GM12878 (cell line): ENCODE measurements at regions not wholly inside any gene's neighbourhood (a gene's known extent, or its start where the extent isn't known, plus 50 kb on each side); places are given as distances from the start of the nearest gene placed in this dataset.

Source experiments
- ATAC-seq: fragments of 200-7000 bp; cut with Tn5 transposase; 3 replicates; pipeline ENCODE4 v1.9.1; 2020; ENCODE audit warnings: mild to moderate bottlenecking, moderate library complexity
- BruUV-seq: library from RNA; stranded (reverse); fragments of 400-500 nt; replicated peaks from 2 replicates; lab custom pipeline; 2021; lab: Mats Ljungman, UMichigan
- CTCF ChIA-PET: fragments of 300-600 bp; sonication (Branson Sonifier 250); formaldehyde crosslinking; extraction: SDS; loops from one replicate; lab custom pipeline; 2021; ENCODE audit warnings: inconsistent platforms; lab: Yijun Ruan, JAX
- POLR2A ChIA-PET: fragments of 350-600 bp; formaldehyde crosslinking; extraction: SDS; loops from one replicate; lab custom pipeline; 2021; ENCODE audit warnings: inconsistent platforms; lab: Charles Lee
- RAD21 ChIA-PET: fragments of 300-600 bp; sonication (Branson Sonifier 250); formaldehyde crosslinking; loops from one replicate; lab custom pipeline; 2023; ENCODE audit warnings: antibody characterized with exemption; ENCODE audit not compliant: unreplicated experiment; lab: Charles Lee
- SMC1A ChIA-PET: fragments of 300-600 bp; sonication (Branson Sonifier 250); formaldehyde crosslinking; loops from one replicate; lab custom pipeline; 2023; ENCODE audit not compliant: unreplicated experiment, uncharacterized antibody; lab: Charles Lee
- DNase-seq: peaks from one replicate; pipeline ENCODE4 v3.0.0-alpha.2; 2011; ENCODE audit warnings: low read depth, low spot score
- FAIRE-seq: peaks from 3 replicates; lab custom pipeline; 2011; peaks lifted over from hg19 to GRCh38; lab: Jason Lieb, UNC
- H2AFZ ChIP-seq: 2 replicates; pipeline ENCODE4 v1.6.0; 2011; ENCODE audit warnings: low read depth, low read length, control low read depth; ENCODE audit not compliant: control insufficient read depth
- H3K27ac ChIP-seq: 2 replicates; pipeline ENCODE4 v1.5.1; 2011; ENCODE audit warnings: control low read depth; ENCODE audit not compliant: control insufficient read depth, insufficient read depth
- H3K27me3 ChIP-seq, 2 experiments: replicated peaks in 1 of 2; 2 replicates each; pipeline versions ENCODE4 v1.6.0 to v1.6.1; 2011; ENCODE audit warnings: low read length in 1 of 2; ENCODE audit not compliant: control insufficient read depth in 2 of 2, insufficient read depth in 2 of 2
- H3K36me3 ChIP-seq, 2 experiments: 2 replicates each; pipeline ENCODE4 v1.5.1; 2011; ENCODE audit warnings: low read length in 1 of 2; ENCODE audit not compliant: control insufficient read depth in 2 of 2, insufficient read depth in 2 of 2
- H3K4me1 ChIP-seq: 2 replicates; pipeline ENCODE4 v1.6.1; 2011; ENCODE audit warnings: mild to moderate bottlenecking, low read length, moderate library complexity, mixed read lengths; ENCODE audit not compliant: control insufficient read depth, insufficient read depth
- H3K4me2 ChIP-seq: 2 replicates; pipeline ENCODE4 v1.6.0; 2011; ENCODE audit warnings: control low read depth; ENCODE audit not compliant: control insufficient read depth, insufficient read depth
- H3K4me3 ChIP-seq: fragments of 200-600 bp; sonication (generic); 2 replicates; pipeline ENCODE4 v1.5.1; 2016
- H3K79me2 ChIP-seq: 2 replicates; pipeline ENCODE4 v1.6.0; 2011; ENCODE audit warnings: low read length; ENCODE audit not compliant: control insufficient read depth, insufficient read depth
- H3K9ac ChIP-seq: 2 replicates; pipeline ENCODE4 v1.8.0; 2011; ENCODE audit warnings: low read length, control low read depth, mixed read lengths; ENCODE audit not compliant: control insufficient read depth, insufficient read depth
- H3K9me3 ChIP-seq: replicated peaks from 3 replicates; pipeline ENCODE4 v1.5.1; 2011; ENCODE audit warnings: mild to moderate bottlenecking, low read length; ENCODE audit not compliant: control insufficient read depth, insufficient read depth
- H4K20me1 ChIP-seq: 2 replicates; pipeline ENCODE4 v1.6.0; 2011; ENCODE audit not compliant: control insufficient read depth, insufficient read depth
- ESRRA ChIP-seq: IDR thresholded peaks from 2 replicates; pipeline ENCODE4 v1.6.1; 2012; ENCODE audit warnings: mild to moderate bottlenecking, low read length, improper control_type of control experiment
- FOS ChIP-seq: IDR thresholded peaks from 3 replicates; pipeline ENCODE4 v1.6.1; 2011; ENCODE audit warnings: borderline replicate concordance; ENCODE audit not compliant: insufficient read length; ENCODE audit errors: extremely low read depth
- MAX ChIP-seq: IDR thresholded peaks from 2 replicates; pipeline ENCODE4 v1.6.1; 2012; ENCODE audit warnings: low read depth, low read length, improper control_type of control experiment
- USF2 ChIP-seq: IDR thresholded peaks from 2 replicates; pipeline ENCODE4 v1.6.1; 2011; ENCODE audit warnings: low read depth, low read length, improper control_type of control experiment, borderline replicate concordance
- ZBED1 ChIP-seq: IDR thresholded peaks from 2 replicates; pipeline ENCODE4 v1.6.1; 2016; ENCODE audit warnings: borderline replicate concordance
- ZBTB33 ChIP-seq: fragments of 450-650 bp; IDR thresholded peaks from 2 replicates; pipeline ENCODE4 v1.6.1; 2017; ENCODE audit warnings: mild to moderate bottlenecking
- WGBS: methylation state at CpG from one replicate; pipeline ENCODE4 v1.1.6; 2016; ENCODE audit warnings: low lambda C conversion rate; ENCODE audit not compliant: insufficient replicate concordance, insufficient coverage; ENCODE audit errors: missing lambda C conversion rate; 5-methylcytosine and 5-hydroxymethylcytosine counted together
- in situ Hi-C: fragments of 300-500 bp; cut with MboI; formaldehyde crosslinking; loops from 9 replicates; pipeline ENCODE4 v1.14.3; 2018; ENCODE audit warnings: mixed read lengths
- intact Hi-C: fragments of 100-400 bp; cut with micrococcal nuclease; formaldehyde crosslinking; loops from one replicate; pipeline ENCODE4 v1.14.2; 2022; ENCODE audit not compliant: unreplicated experiment

GRCh38 chrX:8313844-8314243, 142.8 kb upstream of the VCX2 start:
- in situ Hi-C loops (no loop called here), intact Hi-C loops (no loop called here)
- no peak for DNase-seq
- RAD21 ChIA-PET = no interaction called here
- POLR2A ChIA-PET = no interaction called here
- Histone ChIP-seq H2AFZ (no peak overlapping the region), H4K20me1 (no peaks in the 10 kb centered on the region), H3K36me3 (no peaks in the 10 kb centered on the region), H3K4me1 (no peaks in the 10 kb centered on the region), H3K27ac (no peak overlapping the region), H3K4me3 (no peak overlapping the region), H3K9me3 (no peaks in the 10 kb centered on the region), H3K79me2 (no peaks in the 10 kb centered on the region), H3K27me3 (no peaks in the 10 kb centered on the region), H3K9ac (no peak overlapping the region), H3K4me2 (no peak overlapping the region)
- TF ChIP-seq MAX (no peak), ESRRA (no peak), ZBED1 (no peak), USF2 (no peak), FOS (no peak), ZBTB33 (no peak)
- CTCF ChIA-PET = no interaction called here
- SMC1A ChIA-PET = no interaction called here
- WGBS = 15% methylated on average over 5 of the region's 5 CpGs
- FAIRE-seq = no peak
- no peak for ATAC-seq
- BruUV-seq = no TSS peak
